HG03175 (cell line): ENCODE measurements at regions not wholly inside any gene's neighbourhood (a gene's known extent, or its start where the extent isn't known, plus 50 kb on each side); places are given as distances from the start of the nearest gene placed in this dataset.

Experiments used
- ATAC-seq: cut with Tn5 transposase; IDR thresholded peaks from one replicate; pipeline ENCODE4 v1.9.1; 2021; ENCODE audit warnings: mild to moderate bottlenecking, moderate library complexity; ENCODE audit not compliant: unreplicated experiment

GRCh38 chr13:31081316-31081715 is 80.4 kb downstream of the HSPH1 start:
- ATAC-seq: no peak

GRCh38 chr13:31074756-31075155 is 86.9 kb downstream of the HSPH1 start:
- ATAC-seq: no peak

GRCh38 chr13:31073859-31074718 is 87.6 kb downstream of the HSPH1 start:
- peak; percentile 87 for ATAC-seq

- no peak for ATAC-seq
Observed at GRCh38 chr13:31072041-31072440, 89.7 kb downstream of the HSPH1 start.

- ATAC-seq: no peak
Observed at GRCh38 chr13:31069808-31070534, 91.7 kb downstream of the HSPH1 start.

GRCh38 chr13:31068119-31068423 is 93.6 kb downstream of the HSPH1 start:
- ATAC-seq: no peak

GRCh38 chr13:31067416-31068118 is 94.1 kb downstream of the HSPH1 start:
- ATAC-seq: no peak

GRCh38 chr13:31064636-31065035 is 97.1 kb downstream of the HSPH1 start:
- ATAC-seq: no peak

- ATAC-seq: no peak
Observed at GRCh38 chr13:31063772-31064171, 97.9 kb downstream of the HSPH1 start.

GRCh38 chr13:31060655-31061054 is 101.0 kb downstream of the HSPH1 start:
- no peak for ATAC-seq

GRCh38 chr13:31060220-31060619 is 101.5 kb downstream of the HSPH1 start:
- ATAC-seq: no peak

- ATAC-seq: no peak
Observed at GRCh38 chr13:31057403-31058033, 104.2 kb downstream of the HSPH1 start.

GRCh38 chr13:31056644-31057271 is 104.9 kb downstream of the HSPH1 start:
- no peak for ATAC-seq

- ATAC-seq: no peak
Observed at GRCh38 chr13:31055589-31055988, 106.1 kb downstream of the HSPH1 start.

GRCh38 chr13:31054632-31055031 is 107.1 kb downstream of the HSPH1 start:
- no peak for ATAC-seq

- ATAC-seq: no peak
Observed at GRCh38 chr13:31053896-31054295, 107.8 kb downstream of the HSPH1 start.

- no peak for ATAC-seq
Observed at GRCh38 chr13:31053091-31053490, 108.6 kb downstream of the HSPH1 start.

GRCh38 chr13:31052478-31052877 is 109.2 kb downstream of the HSPH1 start:
- ATAC-seq: no peak

GRCh38 chr13:31051999-31052398 is 109.7 kb downstream of the HSPH1 start:
- ATAC-seq: no peak

- no peak for ATAC-seq
Observed at GRCh38 chr13:31050486-31051400, 111.0 kb downstream of the HSPH1 start.
